B cell (primary cell): ENCODE measurements at regions not wholly inside any gene's neighbourhood (a gene's known extent, or its start where the extent isn't known, plus 50 kb on each side); places are given as distances from the start of the nearest gene placed in this dataset.

ENCODE experiments used
- EZH2 ChIP-seq: IDR thresholded peaks from 2 replicates; pipeline ENCODE4 v1.6.1; 2012; ENCODE audit warnings: borderline replicate concordance, low read depth, mild to moderate bottlenecking, moderate library complexity, low read length; ENCODE audit not compliant: insufficient read depth, poor library complexity, severe bottlenecking
- TF ChIP-seq, protein P1 (sequence below): fragments of 200-600 bp; IDR thresholded peaks from one replicate; pipeline ENCODE4 v1.8.0; 2022; ENCODE audit warnings: antibody characterized with exemption, mild to moderate bottlenecking

DNA sequence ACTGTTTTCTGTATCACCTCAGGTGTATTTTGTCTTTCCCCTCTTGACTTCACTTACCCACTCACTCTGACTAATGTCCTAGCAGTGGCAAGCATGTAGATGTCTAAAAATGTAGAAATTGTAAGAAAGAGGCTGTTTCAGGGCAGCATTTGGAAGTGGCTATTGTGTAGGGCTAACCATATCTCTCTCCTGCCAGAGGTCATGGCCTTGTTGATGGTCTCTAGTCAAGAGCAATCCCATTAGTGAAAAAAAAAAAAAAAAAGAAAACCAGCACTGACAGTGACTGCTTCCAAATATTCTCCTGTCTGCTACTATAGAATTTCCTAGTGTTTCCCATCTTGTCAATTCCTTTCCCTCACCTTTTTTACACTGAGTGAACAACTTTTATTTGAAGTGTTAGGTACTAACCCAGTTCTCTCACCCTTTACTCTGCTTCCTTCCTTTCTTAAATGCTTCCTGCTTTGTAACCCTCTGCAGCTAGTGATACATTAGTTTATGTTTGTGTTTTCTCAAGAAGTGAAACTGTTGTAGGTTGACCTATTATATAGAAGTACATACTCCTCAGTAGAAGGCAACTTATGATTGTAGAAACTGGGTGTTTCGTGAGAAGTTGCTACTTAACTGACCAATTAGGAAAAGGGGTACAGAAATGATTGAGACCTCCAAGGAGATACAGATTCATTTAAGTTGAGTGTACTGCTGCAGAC is 174.1 kb upstream of the PTPRK start:
- TF ChIP-seq, protein P1, sequence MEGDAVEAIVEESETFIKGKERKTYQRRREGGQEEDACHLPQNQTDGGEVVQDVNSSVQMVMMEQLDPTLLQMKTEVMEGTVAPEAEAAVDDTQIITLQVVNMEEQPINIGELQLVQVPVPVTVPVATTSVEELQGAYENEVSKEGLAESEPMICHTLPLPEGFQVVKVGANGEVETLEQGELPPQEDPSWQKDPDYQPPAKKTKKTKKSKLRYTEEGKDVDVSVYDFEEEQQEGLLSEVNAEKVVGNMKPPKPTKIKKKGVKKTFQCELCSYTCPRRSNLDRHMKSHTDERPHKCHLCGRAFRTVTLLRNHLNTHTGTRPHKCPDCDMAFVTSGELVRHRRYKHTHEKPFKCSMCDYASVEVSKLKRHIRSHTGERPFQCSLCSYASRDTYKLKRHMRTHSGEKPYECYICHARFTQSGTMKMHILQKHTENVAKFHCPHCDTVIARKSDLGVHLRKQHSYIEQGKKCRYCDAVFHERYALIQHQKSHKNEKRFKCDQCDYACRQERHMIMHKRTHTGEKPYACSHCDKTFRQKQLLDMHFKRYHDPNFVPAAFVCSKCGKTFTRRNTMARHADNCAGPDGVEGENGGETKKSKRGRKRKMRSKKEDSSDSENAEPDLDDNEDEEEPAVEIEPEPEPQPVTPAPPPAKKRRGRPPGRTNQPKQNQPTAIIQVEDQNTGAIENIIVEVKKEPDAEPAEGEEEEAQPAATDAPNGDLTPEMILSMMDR = no peak
- no peak for TF ChIP-seq EZH2
